IMR-90 (cell line): ENCODE measurements at regions not wholly inside any gene's neighbourhood (a gene's known extent, or its start where the extent isn't known, plus 50 kb on each side); places are given as distances from the start of the nearest gene placed in this dataset.

Source experiments
- ATAC-seq: fragments of 200-7000 bp; cut with Tn5 transposase; 2 replicates; pipeline ENCODE4 v1.9.1; 2020; ENCODE audit warnings: low read depth, mild to moderate bottlenecking, moderate library complexity
- BruUV-seq: library from RNA; stranded (reverse); fragments of 400-500 nt; replicated peaks from 2 replicates; lab custom pipeline; 2021; lab: Mats Ljungman, UMichigan
- CTCF ChIA-PET: fragments of 300-600 bp; formaldehyde crosslinking; extraction: SDS; loops from one replicate; lab custom pipeline; 2021; ENCODE audit warnings: antibody characterized with exemption; lab: Yijun Ruan, JAX
- POLR2A ChIA-PET: fragments of 300-600 bp; sonication (Branson Sonifier 250); formaldehyde crosslinking; loops from one replicate; lab custom pipeline; 2022; ENCODE audit warnings: antibody characterized with exemption; ENCODE audit not compliant: unreplicated experiment; lab: Charles Lee
- DNase-seq: peaks from one replicate; pipeline ENCODE4 v3.0.0; 2013
- H2AFZ ChIP-seq: replicated peaks from 2 replicates; pipeline ENCODE3; 2013; ENCODE audit warnings: low read length, mild to moderate bottlenecking; ENCODE audit not compliant: poor library complexity
- H2AK5ac ChIP-seq: 2 replicates; pipeline ENCODE4 v1.6.1; 2013; ENCODE audit warnings: low read depth, low read length, inconsistent platforms
- H2AK9ac ChIP-seq: replicated peaks from 2 replicates; pipeline ENCODE3; 2013; ENCODE audit warnings: mild to moderate bottlenecking, low read depth, low read length, moderate library complexity; ENCODE audit not compliant: poor library complexity
- H2BK120ac ChIP-seq: 2 replicates; pipeline ENCODE4 v1.6.1; 2013; ENCODE audit warnings: low read depth, low read length, inconsistent platforms
- H2BK15ac ChIP-seq: 3 replicates; pipeline ENCODE4 v1.6.1; 2013; ENCODE audit warnings: low read depth, low read length, inconsistent platforms
- H2BK20ac ChIP-seq: 2 replicates; pipeline ENCODE4 v1.6.1; 2013; ENCODE audit warnings: low read depth, mild to moderate bottlenecking, inconsistent platforms, low read length, moderate library complexity
- H2BK5ac ChIP-seq: 2 replicates; pipeline ENCODE4 v1.6.1; 2013; ENCODE audit warnings: mild to moderate bottlenecking, low read depth, low read length, inconsistent platforms; ENCODE audit not compliant: poor library complexity, severe bottlenecking
- H3K14ac ChIP-seq: replicated peaks from 2 replicates; pipeline ENCODE4 v1.6.1; 2013; ENCODE audit warnings: low read depth, low read length, inconsistent platforms
- H3K18ac ChIP-seq: 2 replicates; pipeline ENCODE4 v1.6.1; 2013; ENCODE audit warnings: low read depth, low read length, control low read depth
- H3K23ac ChIP-seq: 2 replicates; pipeline ENCODE4 v1.6.1; 2013; ENCODE audit warnings: low read depth, low read length, inconsistent platforms
- H3K27ac ChIP-seq: 2 replicates; pipeline ENCODE4 v1.5.1; 2013; ENCODE audit warnings: mild to moderate bottlenecking, control low read depth, low read length; ENCODE audit not compliant: insufficient read depth
- H3K27me3 ChIP-seq: 2 replicates; pipeline ENCODE4 v1.6.1; 2013; ENCODE audit warnings: low read length; ENCODE audit not compliant: control insufficient read depth, insufficient read depth
- H3K36me3 ChIP-seq: 2 replicates; pipeline ENCODE4 v1.6.1; 2013; ENCODE audit warnings: low read length, mixed read lengths; ENCODE audit not compliant: control insufficient read depth, insufficient read depth
- H3K4ac ChIP-seq: 2 replicates; pipeline ENCODE4 v1.6.1; 2013; ENCODE audit warnings: low read depth, low read length, inconsistent platforms
- H3K4me1 ChIP-seq: 2 replicates; pipeline ENCODE4 v1.6.1; 2013; ENCODE audit warnings: low read length, mixed read lengths; ENCODE audit not compliant: control insufficient read depth, insufficient read depth
- H3K4me2 ChIP-seq: 2 replicates; pipeline ENCODE4 v1.6.1; 2013; ENCODE audit warnings: low read depth, mild to moderate bottlenecking, control low read depth, low read length, moderate library complexity
- H3K4me3 ChIP-seq: 2 replicates; pipeline ENCODE4 v1.5.1; 2013; ENCODE audit warnings: low read depth, mild to moderate bottlenecking, control low read depth, low read length, moderate library complexity; ENCODE audit not compliant: insufficient read depth
- H3K56ac ChIP-seq: 2 replicates; pipeline ENCODE4 v1.6.1; 2013; ENCODE audit warnings: low read length, inconsistent platforms; ENCODE audit not compliant: insufficient read depth; ENCODE audit errors: extremely low read depth
- H3K79me1 ChIP-seq, 2 experiments: 2 replicates each; pipeline ENCODE4 v1.6.1; 2013; ENCODE audit warnings: low read length in 2 of 2, inconsistent platforms in 1 of 2, low read depth in 1 of 2
- H3K9ac ChIP-seq: 2 replicates; pipeline ENCODE4 v1.6.1; 2013; ENCODE audit warnings: low read depth, low read length, control low read depth
- H3K9me1 ChIP-seq: 2 replicates; pipeline ENCODE4 v1.6.1; 2013; ENCODE audit warnings: low read length, inconsistent platforms; ENCODE audit not compliant: insufficient read depth
- H3K9me3 ChIP-seq: 2 replicates; pipeline ENCODE4 v1.6.1; 2013; ENCODE audit warnings: low read length; ENCODE audit not compliant: control insufficient read depth, insufficient read depth
- H4K20me1 ChIP-seq: 2 replicates; pipeline ENCODE4 v1.6.1; 2013; ENCODE audit warnings: low read length, inconsistent platforms; ENCODE audit not compliant: insufficient read depth
- H4K5ac ChIP-seq: 2 replicates; pipeline ENCODE4 v1.6.1; 2013; ENCODE audit warnings: mild to moderate bottlenecking, low read depth, low read length, control low read depth
- H4K8ac ChIP-seq, 2 experiments: 2 replicates each; pipeline ENCODE4 v1.6.1; 2013; ENCODE audit warnings: low read depth in 2 of 2, low read length in 2 of 2, control low read depth in 1 of 2, inconsistent platforms in 1 of 2
- H4K91ac ChIP-seq: 2 replicates; pipeline ENCODE4 v1.6.1; 2013; ENCODE audit warnings: low read depth, low read length, inconsistent platforms; ENCODE audit not compliant: insufficient read depth
- BHLHE40 ChIP-seq: fragments of 150-350 bp; IDR thresholded peaks from 2 replicates; pipeline ENCODE4 v1.6.1; 2016; ENCODE audit warnings: mild to moderate bottlenecking, low read depth, low read length
- CEBPB ChIP-seq: IDR thresholded peaks from 2 replicates; pipeline ENCODE4 v1.6.1; 2012; ENCODE audit warnings: low read depth, low read length, improper control_type of control experiment
- CHD1 ChIP-seq: IDR thresholded peaks from 2 replicates; pipeline ENCODE4 v1.6.1; 2012; ENCODE audit warnings: low read depth, low read length, improper control_type of control experiment
- ELK1 ChIP-seq: fragments of 150-350 bp; IDR thresholded peaks from 2 replicates; pipeline ENCODE4 v1.6.1; 2016; ENCODE audit warnings: low read depth, mild to moderate bottlenecking, low read length, moderate library complexity, borderline replicate concordance
- FOS ChIP-seq: fragments of 150-350 bp; IDR thresholded peaks from 2 replicates; pipeline ENCODE4 v1.6.1; 2016; ENCODE audit warnings: low read depth, low read length
- MAFK ChIP-seq: IDR thresholded peaks from 2 replicates; pipeline ENCODE4 v1.6.1; 2012; ENCODE audit warnings: low read depth, low read length, improper control_type of control experiment
- MAZ ChIP-seq: IDR thresholded peaks from 2 replicates; pipeline ENCODE4 v1.6.1; 2012; ENCODE audit warnings: low read depth, mild to moderate bottlenecking, low read length, improper control_type of control experiment, moderate library complexity, borderline replicate concordance
- MXI1 ChIP-seq: IDR thresholded peaks from 2 replicates; pipeline ENCODE4 v1.6.1; 2012; ENCODE audit warnings: low read depth, mild to moderate bottlenecking, low read length, moderate library complexity, borderline replicate concordance
- NFE2L2 ChIP-seq: fragments of 150-350 bp; IDR thresholded peaks from 2 replicates; pipeline ENCODE4 v1.6.1; 2016; ENCODE audit warnings: low read depth, mild to moderate bottlenecking, low read length
- POLR2A ChIP-seq: IDR thresholded peaks from 2 replicates; pipeline ENCODE4 v1.6.1; 2012; ENCODE audit warnings: mild to moderate bottlenecking, low read depth, low read length
- RAD21 ChIP-seq: IDR thresholded peaks from 2 replicates; pipeline ENCODE4 v1.6.1; 2012; ENCODE audit warnings: low read length, improper control_type of control experiment
- RCOR1 ChIP-seq: IDR thresholded peaks from 2 replicates; pipeline ENCODE4 v1.6.1; 2012; ENCODE audit warnings: mild to moderate bottlenecking, low read length, improper control_type of control experiment; ENCODE audit not compliant: insufficient replicate concordance
- RFX5 ChIP-seq: IDR thresholded peaks from 2 replicates; pipeline ENCODE4 v1.8.0; 2012; ENCODE audit warnings: low read depth, mild to moderate bottlenecking, low read length, moderate library complexity
- SMC3 ChIP-seq: fragments of 150-350 bp; IDR thresholded peaks from 2 replicates; pipeline ENCODE4 v1.6.1; 2016; ENCODE audit warnings: low read depth, mild to moderate bottlenecking, antibody characterized with exemption, low read length, moderate library complexity
- USF2 ChIP-seq: fragments of 150-350 bp; IDR thresholded peaks from 2 replicates; pipeline ENCODE4 v1.6.1; 2017; ENCODE audit warnings: mild to moderate bottlenecking, antibody characterized with exemption, low read length, low read depth
- WGBS, 2 experiments: methylation state at CpG; one replicate each; pipeline versions ENCODE4 v1.1.5 to v1.1.7; 2013; ENCODE audit warnings: missing lambda C conversion rate in 2 of 2; ENCODE audit not compliant: insufficient read length in 1 of 2; ENCODE audit errors: extremely low coverage in 2 of 2; 5-methylcytosine and 5-hydroxymethylcytosine counted together
- dilution Hi-C: fragments of 300-500 bp; cut with HindIII; formaldehyde crosslinking; loops from one replicate; pipeline ENCODE4 v1.14.3; 2018; ENCODE audit warnings: low sequenced_read_pairs; ENCODE audit not compliant: unreplicated experiment
- in situ Hi-C: fragments of 300-500 bp; cut with MboI; formaldehyde crosslinking; loops from 3 replicates; pipeline ENCODE4 v1.14.3; 2019; ENCODE audit warnings: low sequenced_read_pairs, inconsistent platforms, mixed read lengths
- intact Hi-C: fragments of 100-400 bp; cut with micrococcal nuclease; formaldehyde crosslinking; loops from 2 replicates; pipeline ENCODE4 v1.10.0; 2022
- TF ChIP-seq, protein P1 (sequence below): conservative IDR thresholded peaks from 2 replicates; pipeline ENCODE4 v1.5.1; 2012; ENCODE audit warnings: mild to moderate bottlenecking, low read depth, low read length, improper control_type of control experiment

DNA sequence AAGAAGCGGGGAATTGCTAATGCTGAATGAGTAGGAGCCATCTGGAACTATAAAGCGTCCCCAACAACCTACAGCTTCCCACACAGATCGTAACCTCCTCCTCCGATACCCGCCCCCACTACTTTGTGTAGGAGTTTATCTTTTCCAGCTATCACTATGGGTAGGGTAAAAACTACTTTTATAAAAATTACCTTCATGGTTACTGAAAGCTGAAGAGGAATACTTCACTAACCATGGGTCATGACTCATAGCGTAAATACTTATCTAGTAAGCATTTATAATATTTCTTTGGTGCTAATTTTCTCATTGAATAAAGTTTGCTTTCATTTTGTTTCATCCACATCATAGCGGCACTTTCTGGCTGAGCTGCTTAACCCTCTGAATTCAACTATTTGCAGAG, 79.4 kb upstream of the TNIP3 start:
- H3K4me1 ChIP-seq = no peaks in the 10 kb centered on the region
- no peak overlapping the region for H2BK120ac ChIP-seq
- no CpG with 5 or more reads among the region's 7 CpGs for WGBS, 2 experiments
- H3K36me3 ChIP-seq = no peaks in the 10 kb centered on the region
- TF ChIP-seq MAFK (no peak), MXI1 (no peak), MAZ (no peak), NFE2L2 (no peak), FOS (no peak), BHLHE40 (no peak), SMC3 (no peak), RCOR1 (no peak), CEBPB (no peak), POLR2A (no peak), RFX5 (no peak), RAD21 (no peak), CHD1 (no peak), ELK1 (no peak), USF2 (no peak)
- TF ChIP-seq, protein P1, sequence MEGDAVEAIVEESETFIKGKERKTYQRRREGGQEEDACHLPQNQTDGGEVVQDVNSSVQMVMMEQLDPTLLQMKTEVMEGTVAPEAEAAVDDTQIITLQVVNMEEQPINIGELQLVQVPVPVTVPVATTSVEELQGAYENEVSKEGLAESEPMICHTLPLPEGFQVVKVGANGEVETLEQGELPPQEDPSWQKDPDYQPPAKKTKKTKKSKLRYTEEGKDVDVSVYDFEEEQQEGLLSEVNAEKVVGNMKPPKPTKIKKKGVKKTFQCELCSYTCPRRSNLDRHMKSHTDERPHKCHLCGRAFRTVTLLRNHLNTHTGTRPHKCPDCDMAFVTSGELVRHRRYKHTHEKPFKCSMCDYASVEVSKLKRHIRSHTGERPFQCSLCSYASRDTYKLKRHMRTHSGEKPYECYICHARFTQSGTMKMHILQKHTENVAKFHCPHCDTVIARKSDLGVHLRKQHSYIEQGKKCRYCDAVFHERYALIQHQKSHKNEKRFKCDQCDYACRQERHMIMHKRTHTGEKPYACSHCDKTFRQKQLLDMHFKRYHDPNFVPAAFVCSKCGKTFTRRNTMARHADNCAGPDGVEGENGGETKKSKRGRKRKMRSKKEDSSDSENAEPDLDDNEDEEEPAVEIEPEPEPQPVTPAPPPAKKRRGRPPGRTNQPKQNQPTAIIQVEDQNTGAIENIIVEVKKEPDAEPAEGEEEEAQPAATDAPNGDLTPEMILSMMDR = no peak
- DNase-seq = peak; percentile 9
- no peak overlapping the region for H4K8ac ChIP-seq
- no peak overlapping the region for H2BK5ac ChIP-seq
- BruUV-seq = no TSS peak
- no peak overlapping the region for H2BK15ac ChIP-seq
- H3K4ac ChIP-seq = no peak overlapping the region
- no peaks in the 10 kb centered on the region for H3K9me1 ChIP-seq
- H2AK9ac ChIP-seq = no peak overlapping the region
- no peak overlapping the region for H3K18ac ChIP-seq
- no peak overlapping the region for H4K5ac ChIP-seq
- ChIA-PET CTCF (interaction anchor here (1.1 to 1.6 kb wide), 2 partner anchors 9 to 51 kb away, joined by 4 to 7 read pairs; no protein-coding TSS in a partner anchor), POLR2A (no interaction called here)
- H2BK20ac ChIP-seq = no peak overlapping the region
- H3K14ac ChIP-seq = no peak overlapping the region
- ATAC-seq = peak; percentile 51
- no peaks in the 10 kb centered on the region for H4K20me1 ChIP-seq
- H3K27ac ChIP-seq = no peak overlapping the region
- peak overlapping the region; percentile 21; the same call in 1 of the 2 replicates for H3K4me3 ChIP-seq
- H3K27me3 ChIP-seq = no peaks in the 10 kb centered on the region
- H4K91ac ChIP-seq = no peak overlapping the region
- H2AK5ac ChIP-seq = no peak overlapping the region
- dilution Hi-C loops (no loop called here), intact Hi-C loops (no loop called here), in situ Hi-C loops (no loop called here)
- H3K23ac ChIP-seq = no peak overlapping the region
- H3K79me1 ChIP-seq = no peaks in the 10 kb centered on the region
- peak overlapping the region; percentile 64 for H3K4me2 ChIP-seq
- H3K56ac ChIP-seq = no peak overlapping the region
- H2AFZ ChIP-seq = no peak overlapping the region
- H3K9me3 ChIP-seq = no peaks in the 10 kb centered on the region
- no peak overlapping the region for H3K9ac ChIP-seq
